WI38 (cell line): ENCODE measurements at regions not wholly inside any gene's neighbourhood (a gene's known extent, or its start where the extent isn't known, plus 50 kb on each side); places are given as distances from the start of the nearest gene placed in this dataset.

ENCODE experiments used
- H3K4me3 ChIP-seq: 2 replicates; pipeline ENCODE4 v1.5.1; 2011; ENCODE audit warnings: low read depth, mild to moderate bottlenecking, control low read depth, low read length
- TF ChIP-seq, protein P1 (sequence below): IDR thresholded peaks from 2 replicates; pipeline ENCODE4 v1.5.1; 2012; ENCODE audit warnings: low read depth, mild to moderate bottlenecking, control low read depth, low read length

- TF ChIP-seq, protein P1, sequence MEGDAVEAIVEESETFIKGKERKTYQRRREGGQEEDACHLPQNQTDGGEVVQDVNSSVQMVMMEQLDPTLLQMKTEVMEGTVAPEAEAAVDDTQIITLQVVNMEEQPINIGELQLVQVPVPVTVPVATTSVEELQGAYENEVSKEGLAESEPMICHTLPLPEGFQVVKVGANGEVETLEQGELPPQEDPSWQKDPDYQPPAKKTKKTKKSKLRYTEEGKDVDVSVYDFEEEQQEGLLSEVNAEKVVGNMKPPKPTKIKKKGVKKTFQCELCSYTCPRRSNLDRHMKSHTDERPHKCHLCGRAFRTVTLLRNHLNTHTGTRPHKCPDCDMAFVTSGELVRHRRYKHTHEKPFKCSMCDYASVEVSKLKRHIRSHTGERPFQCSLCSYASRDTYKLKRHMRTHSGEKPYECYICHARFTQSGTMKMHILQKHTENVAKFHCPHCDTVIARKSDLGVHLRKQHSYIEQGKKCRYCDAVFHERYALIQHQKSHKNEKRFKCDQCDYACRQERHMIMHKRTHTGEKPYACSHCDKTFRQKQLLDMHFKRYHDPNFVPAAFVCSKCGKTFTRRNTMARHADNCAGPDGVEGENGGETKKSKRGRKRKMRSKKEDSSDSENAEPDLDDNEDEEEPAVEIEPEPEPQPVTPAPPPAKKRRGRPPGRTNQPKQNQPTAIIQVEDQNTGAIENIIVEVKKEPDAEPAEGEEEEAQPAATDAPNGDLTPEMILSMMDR, result no peak
- H3K4me3 ChIP-seq, result no peak overlapping the region
Measured at GRCh38 chr17:77853191-77853977, 105.1 kb upstream of the TNRC6C start.

DNA sequence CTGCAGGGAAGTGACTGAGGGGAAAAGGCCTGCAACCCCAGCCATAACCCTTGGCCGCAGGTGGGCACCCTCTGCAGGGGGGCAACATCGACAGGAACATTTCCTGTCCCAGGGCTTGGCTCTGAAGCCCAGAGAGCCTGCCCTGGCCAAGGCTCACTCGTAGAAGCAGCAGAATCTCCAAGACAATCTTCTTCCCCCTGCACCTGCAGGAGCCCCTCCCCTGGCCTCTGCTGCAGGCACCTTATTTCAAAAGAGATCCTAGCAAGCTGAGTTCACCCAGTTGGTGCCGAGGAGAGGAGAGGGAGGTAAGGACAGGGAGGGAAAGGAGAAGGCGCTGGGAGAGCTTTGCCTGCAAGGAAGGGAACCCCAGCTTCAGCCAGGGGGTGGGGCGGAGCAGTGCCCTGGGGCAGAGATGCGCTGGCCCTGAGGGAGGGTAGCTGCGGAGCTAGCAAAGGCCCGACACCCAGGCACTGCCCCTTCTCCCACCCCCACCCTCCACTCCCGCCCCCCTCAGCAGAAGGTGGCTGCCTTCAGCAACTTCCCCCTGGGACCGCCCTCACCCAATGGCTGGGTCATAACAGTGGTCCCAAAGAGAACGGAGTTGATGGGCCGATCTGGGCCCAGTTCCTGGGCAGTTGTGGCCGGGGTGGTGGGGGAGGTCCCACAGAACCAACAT, 104.3 kb upstream of the TNRC6C start:
- no peak overlapping the region for H3K4me3 ChIP-seq
- TF ChIP-seq, protein P1, result no peak

DNA sequence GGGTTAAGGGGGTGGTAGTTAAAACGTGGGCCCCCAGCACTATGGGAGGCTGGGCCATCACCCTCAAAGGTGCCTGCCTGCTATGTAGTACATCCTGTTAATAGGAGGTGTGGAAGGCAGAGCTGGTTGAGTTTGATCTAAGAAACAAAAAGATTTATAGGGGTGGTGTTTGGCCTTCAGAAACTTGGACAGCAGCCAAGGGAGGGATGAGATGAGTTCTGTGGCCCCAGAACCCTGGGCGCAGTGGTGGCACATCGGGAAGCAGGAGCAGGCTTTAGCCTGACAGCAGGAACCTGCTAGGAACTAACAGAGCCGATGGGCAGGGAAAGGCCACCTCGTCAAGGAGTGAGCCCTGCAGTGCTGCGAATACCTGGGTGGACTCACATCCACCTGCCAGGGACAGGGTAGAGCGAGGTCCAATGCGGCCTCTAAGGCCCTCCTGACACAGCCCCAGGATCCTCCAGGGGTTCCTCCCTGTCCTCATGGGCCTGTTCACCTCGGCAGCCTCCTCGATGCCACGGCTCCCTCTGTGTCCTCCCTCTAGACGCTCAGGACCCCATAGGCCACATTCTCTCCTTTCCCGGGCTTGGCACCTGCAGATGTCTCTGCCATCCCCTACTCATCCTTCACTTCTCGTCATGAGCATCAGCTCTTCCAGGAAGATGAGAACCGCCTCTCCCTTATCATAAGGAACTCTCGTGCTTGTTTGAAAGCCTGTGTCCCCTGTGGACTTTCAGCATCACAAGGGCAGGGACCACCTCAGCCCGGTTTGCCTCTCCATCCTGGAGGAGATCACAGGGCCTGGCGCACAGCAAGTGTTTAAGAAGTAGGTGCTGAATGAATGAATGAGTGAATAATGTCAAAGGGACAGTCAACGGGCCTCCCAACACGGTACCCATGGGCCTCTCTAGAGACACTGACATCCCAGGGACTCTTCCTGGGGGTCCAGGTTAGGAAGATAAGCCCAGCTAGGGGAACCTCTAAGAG, 103.5 kb upstream of the TNRC6C start:
- H3K4me3 ChIP-seq, result no peak overlapping the region
- TF ChIP-seq, protein P1, result no peak

- TF ChIP-seq, protein P1, result no peak
- no peak overlapping the region for H3K4me3 ChIP-seq
Measured at GRCh38 chr17:77856551-77857305, 101.8 kb upstream of the TNRC6C start.

DNA sequence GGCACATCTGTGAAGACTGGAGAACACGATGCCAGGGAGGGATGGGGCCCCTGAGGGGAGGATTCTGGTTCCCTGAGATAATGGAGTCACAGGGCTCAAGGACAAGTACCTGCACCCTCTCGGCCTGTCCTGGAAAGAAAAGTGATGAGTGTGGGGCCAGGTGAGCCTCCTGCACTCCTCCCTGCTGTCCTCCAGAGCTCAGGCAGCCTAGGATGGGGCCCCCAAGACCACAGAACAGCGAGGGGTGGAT, 101.3 kb upstream of the TNRC6C start:
- TF ChIP-seq, protein P1, result no peak
- no peak overlapping the region for H3K4me3 ChIP-seq

DNA sequence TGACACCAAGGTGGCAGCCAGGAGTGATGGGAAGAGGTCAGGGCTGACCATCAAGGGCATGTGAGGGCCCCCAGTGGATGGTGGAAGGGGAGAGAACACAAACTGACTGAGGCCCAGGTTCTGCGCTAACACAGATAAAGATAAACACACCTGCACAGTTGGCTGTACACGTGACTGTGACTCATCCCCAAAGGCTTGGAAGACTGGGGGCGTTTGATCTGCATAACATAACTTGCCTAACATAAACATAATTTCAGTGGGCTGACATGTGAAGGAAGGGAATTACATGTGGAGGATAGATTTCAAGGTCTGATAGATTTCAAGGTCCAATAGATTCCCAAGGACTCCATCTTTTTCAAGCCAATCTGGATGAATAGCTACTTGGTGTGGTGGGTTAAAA, 100.9 kb upstream of the TNRC6C start:
- H3K4me3 ChIP-seq, result no peak overlapping the region
- TF ChIP-seq, protein P1, result no peak
